DMS153 (cell line): ENCODE measurements at regions not wholly inside any gene's neighbourhood (a gene's known extent, or its start where the extent isn't known, plus 50 kb on each side); places are given as distances from the start of the nearest gene placed in this dataset.
A peak's percentile ranks its signal among the peaks of the same experiment; 100 is the strongest.

Experiments used
- DNase-seq: peaks from one replicate; lab custom pipeline; 2025; lab: John Stamatoyannopoulos, UW

DNA sequence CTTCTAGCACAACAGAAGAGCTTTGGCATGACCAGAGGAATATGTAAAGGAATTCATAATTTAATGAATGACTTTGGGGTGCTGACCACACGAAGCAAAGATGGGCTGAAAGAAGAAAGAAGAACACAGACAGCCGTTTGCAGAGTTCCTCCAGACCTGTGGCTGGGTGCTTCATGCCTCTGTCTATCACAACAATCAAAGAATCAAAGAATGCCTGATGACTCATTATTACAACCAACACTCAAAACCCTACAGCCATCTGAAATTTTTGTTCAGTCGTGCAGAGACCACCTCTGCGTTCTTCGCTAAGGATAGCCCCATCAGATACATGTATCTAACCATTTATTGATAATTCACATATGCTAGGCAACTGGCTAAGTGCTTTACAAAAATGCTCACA is 129.0 kb upstream of the PRICKLE2 start:
- no peak for DNase-seq

- DNase-seq = no peak
These were observed 128.0 kb upstream of the PRICKLE2 start for GRCh38 chr3:64353226-64353625.

GRCh38 chr3:64352639-64352992 is 127.3 kb upstream of the PRICKLE2 start:
- no peak for DNase-seq

GRCh38 chr3:64351713-64352638 is 126.7 kb upstream of the PRICKLE2 start:
- no peak for DNase-seq

DNA sequence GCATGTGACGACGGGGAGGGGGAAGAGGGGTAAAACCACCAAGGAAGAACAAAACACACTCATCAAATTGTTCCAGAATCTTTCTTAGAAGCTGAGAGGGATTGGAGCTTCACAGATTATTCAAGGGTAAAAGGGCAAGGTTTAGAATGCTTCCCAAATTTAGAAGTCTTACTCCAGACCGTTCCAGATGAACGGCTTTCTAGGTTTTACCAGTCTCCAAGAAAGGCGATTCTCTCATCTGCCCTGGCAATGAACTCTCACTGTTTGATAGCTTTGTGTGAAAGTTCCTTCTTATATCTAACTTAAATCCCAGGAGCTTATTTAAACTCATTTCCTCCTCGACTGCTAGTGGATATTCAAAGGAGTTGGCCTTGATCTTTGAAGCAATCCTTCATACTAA is 124.3 kb upstream of the PRICKLE2 start:
- no peak for DNase-seq

DNA sequence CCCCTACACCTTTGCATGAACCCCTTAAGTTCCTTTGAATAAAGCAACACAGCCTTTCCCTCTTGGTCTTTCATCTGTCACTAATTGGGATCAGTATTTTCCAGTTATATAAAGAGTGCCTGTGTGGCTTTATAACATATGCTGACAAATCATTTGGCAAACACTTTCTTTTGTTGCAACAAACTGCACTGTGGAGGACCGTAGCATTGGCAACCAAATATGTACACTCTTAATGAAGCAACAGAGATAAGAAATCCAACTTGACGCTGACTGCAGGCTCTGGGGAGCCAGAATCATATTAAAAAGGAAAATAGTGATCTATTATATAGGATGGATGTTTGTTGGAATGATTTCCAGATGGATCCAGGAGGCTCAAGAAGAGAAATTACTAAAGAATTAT is 120.1 kb upstream of the PRICKLE2 start:
- DNase-seq = peak; percentile 40

- DNase-seq = no peak
These were observed 119.5 kb upstream of the PRICKLE2 start for GRCh38 chr3:64344721-64345207.

DNA sequence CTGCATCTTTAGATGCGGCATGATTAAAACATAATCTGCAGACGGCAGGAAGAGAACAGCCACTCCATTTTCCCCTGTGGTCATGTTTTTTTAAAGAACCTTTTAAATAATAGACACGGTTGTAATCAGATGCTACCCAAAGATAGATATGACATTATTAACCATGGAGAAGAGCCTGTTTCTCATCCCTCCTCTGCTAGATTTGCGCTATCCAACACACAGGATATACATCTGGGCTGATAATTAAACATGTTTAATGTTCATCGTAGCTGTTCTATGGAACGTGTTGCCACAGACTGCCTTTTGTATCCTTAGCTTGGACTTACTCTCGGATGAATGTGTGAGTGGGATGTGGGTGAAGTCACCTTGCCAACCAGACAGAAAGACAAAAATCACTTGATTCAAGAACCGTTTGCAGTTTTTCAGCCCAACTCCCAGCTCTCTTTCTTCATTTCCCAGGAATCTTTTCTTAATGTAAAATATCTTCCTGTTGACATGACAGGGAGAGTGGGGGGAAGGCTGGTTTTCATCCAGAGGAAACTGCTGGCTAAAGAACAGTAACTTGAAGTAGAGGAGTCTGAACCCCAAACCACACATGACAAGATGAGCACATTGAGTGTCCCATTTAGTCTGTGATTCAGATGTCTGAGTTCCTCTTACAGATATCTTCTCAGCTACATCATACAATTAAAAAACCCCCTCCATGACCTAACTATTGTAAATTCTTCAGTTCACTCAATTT is 118.6 kb upstream of the PRICKLE2 start:
- DNase-seq = no peak

DNA sequence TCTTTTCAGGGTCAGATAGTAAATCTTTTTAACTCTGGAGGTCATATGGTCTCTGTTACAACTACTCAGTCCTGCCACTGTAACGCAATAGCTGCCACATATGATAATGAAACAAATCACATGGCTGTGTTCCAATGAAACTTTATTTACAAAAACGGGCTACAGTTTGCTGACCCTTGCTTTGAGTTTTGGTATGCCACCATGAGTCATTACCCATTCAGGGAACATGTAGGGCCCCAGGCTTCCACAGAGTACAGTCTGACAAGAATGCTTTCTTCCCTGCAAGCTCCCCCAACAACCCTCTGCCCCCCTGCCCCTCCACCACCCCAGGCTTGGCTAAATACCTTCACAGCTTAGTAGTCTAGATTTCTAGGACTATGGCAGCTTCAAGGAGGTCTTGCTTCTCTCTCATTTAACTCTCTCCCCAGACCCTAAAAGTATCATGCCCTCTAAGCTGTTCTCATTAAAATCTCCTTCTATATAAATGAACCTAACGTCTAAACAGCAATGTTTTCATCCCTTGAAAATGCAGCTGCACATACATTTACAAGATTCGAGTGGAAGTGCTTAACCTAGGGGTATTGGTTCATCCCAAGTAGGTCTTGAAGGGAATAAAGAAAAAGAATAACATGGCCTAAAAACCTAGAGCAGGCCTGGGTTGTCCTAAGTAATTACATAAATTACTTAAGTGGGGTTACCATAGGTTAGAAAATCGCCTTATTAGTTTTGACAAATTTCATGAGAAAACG is 117.8 kb upstream of the PRICKLE2 start:
- DNase-seq = no peak

DNA sequence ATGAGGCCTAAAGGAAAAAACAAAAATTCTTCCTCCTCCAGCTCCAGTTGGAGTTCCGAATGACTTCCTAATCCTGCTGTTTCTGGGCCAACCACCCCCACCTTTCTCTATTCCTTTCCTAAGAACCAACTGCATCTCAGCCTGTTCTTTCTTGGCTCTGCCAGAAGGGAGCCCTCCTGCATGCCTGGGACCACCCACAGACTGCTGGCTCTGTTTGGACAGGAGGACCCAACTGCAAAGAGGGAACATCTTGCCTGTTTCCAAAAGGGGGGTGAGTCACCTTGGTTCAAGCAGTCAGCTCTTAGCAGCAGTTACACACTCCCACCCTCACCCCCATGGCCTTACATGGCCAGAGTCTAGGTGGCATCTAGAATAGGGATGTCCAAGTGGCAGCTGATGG is 116.0 kb upstream of the PRICKLE2 start:
- no peak for DNase-seq

DNA sequence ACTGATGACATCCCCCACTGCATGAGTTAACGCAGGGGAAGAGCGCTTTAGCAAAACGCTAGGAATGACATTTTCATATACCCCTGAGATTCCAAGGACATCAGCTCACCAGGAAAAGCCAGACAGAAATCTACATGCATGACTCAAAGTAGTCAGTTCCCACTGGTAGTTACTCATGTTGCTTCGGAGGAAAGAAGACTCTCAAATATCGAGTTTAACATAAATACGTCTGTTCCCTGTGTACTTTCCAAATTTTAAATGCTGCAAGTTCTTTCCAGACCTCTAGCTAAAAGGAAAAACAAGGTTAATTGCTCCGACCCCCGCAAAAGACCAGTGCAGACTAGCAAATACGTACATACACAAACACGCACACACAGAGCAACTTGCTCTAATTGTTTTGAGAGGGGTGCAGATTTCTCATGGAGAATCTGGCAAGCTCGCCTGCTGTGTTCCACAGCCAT is 115.4 kb upstream of the PRICKLE2 start:
- DNase-seq = no peak

- DNase-seq = no peak
These were observed 111.2 kb upstream of the PRICKLE2 start for GRCh38 chr3:64336488-64336887.

GRCh38 chr3:64332459-64333350 is 107.4 kb upstream of the PRICKLE2 start:
- no peak for DNase-seq

DNA sequence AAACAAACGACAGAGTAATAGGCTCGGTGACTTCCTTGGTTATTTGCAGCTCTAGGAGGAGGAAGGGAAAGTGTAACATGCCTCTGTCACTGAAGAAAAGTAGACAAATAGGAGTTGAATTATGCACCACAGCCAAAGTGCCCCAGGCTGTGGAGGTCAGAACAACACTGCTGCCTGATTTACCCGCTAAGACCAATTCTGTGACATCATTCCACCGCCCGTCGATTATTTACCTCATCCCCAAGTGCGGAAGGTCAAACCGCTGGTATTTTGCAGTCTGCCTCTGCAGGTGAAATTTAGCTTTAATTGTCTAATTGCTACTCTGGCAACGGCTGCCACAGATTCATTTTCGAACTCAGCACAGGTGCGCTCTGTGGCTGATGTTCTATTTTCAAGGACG is 106.3 kb upstream of the PRICKLE2 start:
- DNase-seq = no peak

- no peak for DNase-seq
These were observed 103.8 kb upstream of the PRICKLE2 start for GRCh38 chr3:64329037-64329436.

DNA sequence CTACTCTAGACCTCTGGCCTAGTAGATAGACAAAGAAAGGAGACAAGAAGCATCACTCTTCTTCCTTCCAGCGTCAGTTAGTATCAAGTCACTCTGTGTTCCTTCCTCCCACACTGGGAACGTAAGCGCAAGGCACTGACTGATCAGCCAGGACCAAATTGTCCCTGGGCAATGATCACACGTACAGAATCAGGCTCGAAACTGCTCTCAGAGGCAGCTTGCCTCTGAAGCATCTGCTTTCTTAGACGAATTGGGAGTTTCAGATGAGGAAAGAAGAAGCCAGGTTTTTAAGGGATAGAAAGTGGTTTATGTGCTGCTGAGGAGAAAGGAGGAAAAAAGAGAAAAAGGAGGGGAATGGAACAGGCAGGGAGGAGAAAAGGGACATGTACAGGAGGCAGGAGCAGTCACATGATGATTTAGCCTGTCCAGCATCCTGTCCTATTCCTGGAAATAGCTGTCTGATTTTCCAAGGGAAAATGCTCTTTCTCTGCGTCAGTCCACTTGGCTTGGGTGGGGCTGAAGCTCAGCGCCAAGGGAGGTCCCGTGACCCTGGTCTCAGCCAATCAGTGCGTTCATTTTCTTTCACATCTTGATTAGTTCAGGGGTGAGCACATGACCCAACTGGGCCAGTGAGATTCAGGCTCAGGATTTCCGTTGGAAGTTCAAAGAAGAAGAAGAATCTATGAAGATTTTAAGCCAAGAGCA is 102.0 kb upstream of the PRICKLE2 start:
- no peak for DNase-seq

DNA sequence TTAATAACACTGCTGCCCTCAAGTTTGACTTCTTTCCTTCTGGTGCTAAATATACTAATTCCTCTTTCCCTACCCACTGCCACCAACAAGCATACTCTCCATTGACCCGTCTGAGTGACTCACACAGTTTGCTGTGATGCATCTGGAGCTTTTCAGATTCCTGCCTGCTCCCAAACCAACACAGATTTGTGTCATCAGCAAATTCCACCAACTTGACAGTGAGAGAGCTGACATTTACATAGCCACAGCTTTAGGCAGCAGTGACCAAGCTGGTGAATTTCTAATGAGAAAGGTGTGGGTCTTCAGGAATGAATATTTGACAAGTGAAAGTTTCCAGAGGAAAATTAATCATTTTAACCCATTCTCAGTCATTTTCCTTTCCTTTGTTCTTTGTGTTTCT is 96.5 kb upstream of the PRICKLE2 start:
- DNase-seq = no peak

GRCh38 chr3:64319391-64319790 is 94.1 kb upstream of the PRICKLE2 start:
- no peak for DNase-seq

DNA sequence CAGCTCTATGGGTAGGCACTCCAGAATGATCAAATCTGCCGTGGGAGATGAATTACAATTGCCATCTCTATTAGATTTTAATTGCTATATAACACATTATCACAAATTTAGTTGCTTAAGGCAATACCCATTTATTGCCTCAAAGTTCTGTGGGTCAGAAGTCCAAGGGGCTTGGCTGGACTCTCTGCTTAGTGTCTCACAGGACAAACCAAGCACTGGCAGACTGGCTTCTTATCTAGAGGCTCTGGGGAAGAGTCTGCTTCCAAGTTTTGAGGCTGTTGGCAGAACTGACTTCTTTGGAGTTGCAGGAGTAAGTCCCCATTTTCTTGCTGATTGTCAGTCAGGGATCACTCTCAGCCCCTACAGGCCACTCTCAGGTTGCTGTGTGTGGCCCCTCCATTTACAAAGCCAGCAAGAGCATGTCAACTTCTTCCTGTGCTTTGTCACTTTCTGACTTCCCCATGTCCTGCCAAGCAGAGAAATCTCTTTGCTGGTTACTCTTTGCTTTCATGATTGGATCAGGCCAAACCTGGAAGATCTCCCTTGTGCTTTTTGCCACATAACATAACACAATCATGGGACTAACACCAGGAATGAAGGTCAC is 93.5 kb upstream of the PRICKLE2 start:
- DNase-seq = no peak

- no peak for DNase-seq
These were observed 92.7 kb upstream of the PRICKLE2 start for GRCh38 chr3:64318001-64318400.
